ENCODE measurements at regions not wholly inside any gene's neighbourhood (a gene's known extent, or its start where the extent isn't known, plus 50 kb on each side); places are given as distances from the start of the nearest gene placed in this dataset.
A peak's percentile ranks its signal among the peaks of the same experiment; 100 is the strongest.

- TF ChIP-seq SP1 (IDR thresholded peaks at IDR 0.05; ENCODE audit: low read depth, low read length) (no peak), TBL1XR1 (IDR thresholded peaks at IDR 0.05; ENCODE audit: low read depth, low read length) (no peak), ZNF274 (IDR thresholded peaks at IDR 0.05; ENCODE audit: insufficient read depth, insufficient read length) (no peak), MTA3 (IDR thresholded peaks at IDR 0.05; ENCODE audit: borderline replicate concordance, low read length) (no peak), ZZZ3 (IDR thresholded peaks at IDR 0.05; ENCODE audit: control insufficient read depth, insufficient read length, low read depth) (no peak), POU2F2 (IDR thresholded peaks at IDR 0.05; ENCODE audit: borderline replicate concordance, low read depth, low read length) (no peak), KLF5 (IDR thresholded peaks at IDR 0.05; ENCODE audit: partially characterized antibody) (no peak), PAX5 (IDR thresholded peaks at IDR 0.05; ENCODE audit: borderline replicate concordance, low read depth, low read length) (no peak), POLR2AphosphoS2 (IDR thresholded peaks at IDR 0.05; ENCODE audit: low read depth, low read length) (no peak)
- TF ChIP-seq, protein P1, sequence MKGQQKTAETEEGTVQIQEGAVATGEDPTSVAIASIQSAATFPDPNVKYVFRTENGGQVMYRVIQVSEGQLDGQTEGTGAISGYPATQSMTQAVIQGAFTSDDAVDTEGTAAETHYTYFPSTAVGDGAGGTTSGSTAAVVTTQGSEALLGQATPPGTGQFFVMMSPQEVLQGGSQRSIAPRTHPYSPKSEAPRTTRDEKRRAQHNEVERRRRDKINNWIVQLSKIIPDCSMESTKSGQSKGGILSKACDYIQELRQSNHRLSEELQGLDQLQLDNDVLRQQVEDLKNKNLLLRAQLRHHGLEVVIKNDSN (IDR thresholded peaks at IDR 0.05; ENCODE audit: borderline replicate concordance, extremely low read length, insufficient read depth, low read depth, low read length): no peak
Observed at GRCh38 chr3:66808891-66809594, 189.1 kb upstream of the KBTBD8 start (continued).

DNA sequence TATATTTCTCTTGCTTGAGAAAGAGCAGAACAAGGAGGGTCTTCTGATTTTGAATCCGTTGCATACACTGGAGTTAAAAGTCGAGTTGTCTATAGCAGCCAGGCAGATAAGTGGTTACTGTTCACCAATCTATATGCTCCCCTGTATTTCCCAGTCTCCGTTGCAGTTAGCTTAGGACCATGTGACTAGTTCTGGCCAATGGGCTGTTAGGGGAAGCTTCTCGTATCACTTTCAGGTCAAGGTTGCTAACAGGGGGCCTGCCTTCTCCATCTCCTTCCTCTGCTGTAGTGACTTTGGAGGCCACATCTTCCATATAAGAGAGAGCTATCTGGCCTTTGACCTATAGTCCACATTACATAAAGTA is 188.5 kb upstream of the KBTBD8 start:
- Histone ChIP-seq H3K4me2 (ENCODE audit: control insufficient read depth, insufficient read depth) (no peak overlapping the region), H3K36me3 (ENCODE audit: control insufficient read depth in 2 of 2, insufficient read depth in 2 of 2, low read length in 1 of 2) (no peaks in the 10 kb centered on the region), H3K4me3 (no peak overlapping the region), H3K79me2 (ENCODE audit: control insufficient read depth, insufficient read depth, low read length) (no peaks in the 10 kb centered on the region), H3K27me3 (replicated peaks in 1 of 2; ENCODE audit: control insufficient read depth in 2 of 2, insufficient read depth in 2 of 2, low read length in 1 of 2) (no peaks in the 10 kb centered on the region; a peak in 1 of 4 replicates), H4K20me1 (ENCODE audit: control insufficient read depth, insufficient read depth) (no peaks in the 10 kb centered on the region), H3K9me3 (replicated peaks; ENCODE audit: control insufficient read depth, insufficient read depth, low read length) (no peaks in the 10 kb centered on the region), H3K27ac (ENCODE audit: control insufficient read depth, insufficient read depth) (no peak overlapping the region), H2AFZ (ENCODE audit: control insufficient read depth, low read depth, low read length) (no peak overlapping the region), H3K9ac (ENCODE audit: control insufficient read depth, insufficient read depth, low read length) (no peak overlapping the region), H3K4me1 (ENCODE audit: control insufficient read depth, insufficient read depth, low read length) (no peaks in the 10 kb centered on the region)
- intact Hi-C loops (cut with micrococcal nuclease; ENCODE audit: unreplicated experiment): no loop called here
- in situ Hi-C loops (cut with MboI): no loop called here
- no peak for FAIRE-seq
- ChIA-PET CTCF (interaction anchor here (1.9 to 3.5 kb wide), 3 partner anchors 10 to 402 kb away, joined by 6 to 18 read pairs (median 10); no protein-coding TSS in a partner anchor), SMC1A (ENCODE audit: uncharacterized antibody, unreplicated experiment) (interaction anchor here (1.1 to 1.3 kb wide), 2 partner anchors 20 to 385 kb away, joined by 3 read pairs; no protein-coding TSS in a partner anchor), POLR2A (no interaction called here), RAD21 (ENCODE audit: unreplicated experiment) (no interaction called here)
- 38% methylated on average over 4 of the region's 4 CpGs for WGBS (ENCODE audit: insufficient coverage, insufficient replicate concordance, low lambda C conversion rate, missing lambda C conversion rate)
- DNase-seq (ENCODE audit: low read depth, low spot score): no peak
- no TSS peak for BruUV-seq (replicated peaks)
- no peak for ATAC-seq
- TF ChIP-seq NFYB (IDR thresholded peaks at IDR 0.05; ENCODE audit: insufficient read depth, low read depth, low read length): peak; percentile 90
- no peak for TF ChIP-seq HCFC1 (IDR thresholded peaks at IDR 0.05; ENCODE audit: low read length)

All from GM12878 (cell line).